ENCODE measurements at regions not wholly inside any gene's neighbourhood (a gene's known extent, or its start where the extent isn't known, plus 50 kb on each side); places are given as distances from the start of the nearest gene placed in this dataset.

DNA sequence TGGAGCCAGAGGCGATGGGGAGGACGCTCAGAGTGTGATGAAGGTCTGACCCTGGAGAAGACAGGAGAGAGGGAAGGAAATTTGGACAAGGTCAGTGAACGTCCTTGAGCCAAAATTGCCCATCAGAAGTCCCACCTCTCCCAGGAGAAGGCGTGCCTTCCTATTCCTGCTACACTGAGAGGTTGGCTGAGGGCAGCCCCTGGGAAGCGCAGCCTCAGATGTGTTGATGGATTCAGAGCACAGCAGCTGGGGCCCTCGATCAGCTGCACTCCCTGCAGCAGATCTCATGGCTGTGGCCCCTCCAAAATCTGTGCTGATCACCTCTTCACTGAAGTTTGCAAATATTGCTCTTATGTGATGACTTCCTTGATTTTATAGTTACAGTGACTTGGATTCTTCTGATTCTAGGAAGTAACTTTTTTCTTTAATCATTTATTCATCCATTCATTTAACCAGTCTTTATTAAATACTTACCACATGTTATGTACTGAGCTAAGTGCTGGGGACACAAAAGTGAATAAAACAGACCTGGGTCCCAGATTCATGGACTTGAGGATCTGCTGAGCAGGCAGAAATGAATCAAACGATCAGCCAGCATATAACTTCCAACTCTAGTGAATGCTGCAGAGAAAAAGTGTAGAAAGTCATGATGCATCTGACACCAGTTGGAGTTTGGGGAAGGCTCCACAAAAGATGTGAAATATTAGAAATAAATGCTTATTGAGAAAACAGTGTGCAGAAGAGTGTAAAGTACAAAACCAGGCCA is 69.6 kb upstream of the ARMC2 start:
- no peak for DNase-seq (ENCODE audit: low spot score)

DNA sequence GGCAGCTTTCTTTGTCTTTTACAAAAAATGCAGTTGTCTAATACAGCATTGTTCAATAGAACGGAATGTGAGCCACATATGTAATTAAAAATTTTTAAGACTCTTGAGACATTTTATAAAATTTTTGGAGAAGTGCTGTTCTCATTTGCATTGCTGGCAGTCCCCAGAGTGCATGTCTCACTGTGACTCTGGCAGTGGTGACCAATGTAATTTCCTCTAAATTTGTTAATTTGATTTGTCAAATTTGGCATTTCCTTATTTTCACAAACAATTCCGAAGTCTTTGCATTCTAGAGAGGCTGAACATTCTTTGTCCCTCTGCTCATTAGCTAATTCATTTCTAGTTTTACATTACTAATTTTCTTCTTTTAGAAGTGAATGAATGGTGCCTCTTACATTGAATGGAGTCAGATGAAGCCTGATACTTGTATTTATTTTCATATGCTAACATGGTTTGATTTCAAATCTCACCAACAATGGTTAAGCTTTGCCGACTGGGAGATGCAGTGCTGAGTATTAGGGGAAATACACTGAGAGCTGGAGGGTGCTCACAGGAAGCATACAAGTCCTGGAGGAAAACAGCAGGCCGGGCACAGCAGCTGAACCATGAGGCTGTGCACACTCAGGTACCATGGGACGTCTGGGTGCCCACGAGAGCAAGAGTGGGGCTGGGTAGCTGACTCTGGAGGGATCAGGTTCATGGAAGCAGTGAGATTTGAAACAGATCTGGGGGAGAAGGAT is 68.5 kb upstream of the ARMC2 start:
- DNase-seq (ENCODE audit: low spot score), result no peak

DNA sequence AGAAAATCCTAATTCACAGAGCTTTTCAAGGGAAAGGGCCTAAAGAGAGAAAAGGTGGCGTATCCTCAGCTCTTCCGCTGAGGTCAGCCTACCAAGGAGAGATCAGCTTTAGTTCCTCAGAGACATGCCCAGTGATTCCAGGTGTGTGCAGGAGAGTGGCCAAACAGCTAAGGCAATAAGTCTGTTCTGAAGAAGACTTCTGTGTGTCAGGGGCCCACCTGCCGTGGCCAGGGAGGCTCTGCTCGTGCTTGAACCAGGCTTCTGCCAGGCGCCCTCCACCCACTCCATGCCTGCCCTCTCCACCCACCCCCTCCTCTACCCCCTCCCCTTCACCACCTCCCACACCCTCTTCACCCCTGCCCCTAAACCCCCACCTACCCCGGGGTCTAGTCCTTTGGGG is 67.4 kb upstream of the ARMC2 start:
- no peak for DNase-seq (ENCODE audit: low spot score)

DNA sequence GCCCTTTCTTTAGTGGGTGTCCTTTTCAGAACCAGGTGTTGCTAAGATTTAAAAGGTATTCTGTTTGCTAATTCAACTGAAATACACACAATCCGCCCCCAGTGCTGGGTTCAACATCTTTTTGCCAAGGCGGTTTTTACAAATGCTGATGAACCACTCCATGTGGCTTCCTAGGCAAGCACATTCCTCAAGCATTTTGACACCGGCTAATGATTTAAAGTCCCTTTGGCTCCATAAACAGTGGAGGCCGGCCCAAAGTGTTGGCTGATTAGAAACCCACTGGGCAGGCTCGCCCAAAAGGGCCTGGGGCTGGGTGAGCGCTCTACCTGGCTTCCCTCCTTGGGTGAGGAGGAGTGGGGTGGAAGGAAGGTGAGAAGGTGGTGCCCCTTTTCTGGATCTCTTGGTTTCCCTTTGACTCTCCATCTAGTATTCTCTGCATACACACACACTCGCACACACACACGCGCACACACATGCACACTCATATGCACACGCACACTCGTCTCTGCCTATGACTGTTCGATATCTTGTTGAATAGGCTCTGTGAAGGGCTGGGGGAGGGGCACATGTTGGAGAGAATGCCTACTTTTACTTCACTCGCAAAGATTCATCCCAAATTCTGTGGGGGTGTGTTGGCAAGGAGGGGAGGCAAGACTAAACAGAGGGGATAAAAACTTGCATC is 66.7 kb upstream of the ARMC2 start:
- DNase-seq (ENCODE audit: low spot score), result no peak

DNA sequence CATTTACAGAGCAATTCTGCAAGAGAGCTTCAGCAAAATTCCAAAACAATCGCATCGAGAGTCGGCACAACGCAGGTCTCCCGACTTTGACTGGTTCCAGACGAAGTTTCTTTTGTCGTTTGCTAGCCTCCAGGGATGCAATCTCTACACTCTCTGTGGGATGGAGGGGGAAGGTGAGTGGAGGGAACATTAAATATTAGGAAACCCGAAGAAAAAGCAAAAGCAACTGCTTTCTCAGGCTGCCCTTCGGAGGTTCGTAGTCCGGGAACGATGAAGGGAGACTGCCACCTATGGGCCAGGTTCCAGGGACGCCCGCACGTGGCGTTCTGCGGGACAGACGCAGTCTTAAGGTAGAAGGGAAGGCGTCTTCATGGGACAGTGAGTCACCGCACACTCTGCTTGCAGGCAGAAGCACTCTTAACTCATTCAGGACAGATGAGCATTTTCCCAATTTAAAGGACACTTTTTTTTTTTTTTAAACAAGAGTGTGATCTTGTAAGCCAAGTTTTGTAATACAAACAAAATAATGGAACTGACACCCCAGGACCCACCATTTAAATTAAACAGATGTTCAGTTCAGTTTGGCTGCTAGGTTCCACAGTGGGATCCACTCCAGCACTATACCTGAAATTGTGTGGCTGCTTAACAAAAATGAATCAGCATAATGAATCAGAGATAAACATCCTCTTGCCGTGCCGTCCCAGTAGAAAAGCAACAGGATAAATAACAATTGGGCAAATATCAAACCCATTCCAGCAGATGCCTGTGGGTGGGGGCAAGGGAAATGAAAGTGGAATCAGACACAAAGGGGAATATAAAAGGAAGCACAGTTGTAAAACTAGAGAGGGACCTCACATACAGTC is 65.8 kb upstream of the ARMC2 start:
- DNase-seq (ENCODE audit: low spot score), result peak; percentile 87

DNA sequence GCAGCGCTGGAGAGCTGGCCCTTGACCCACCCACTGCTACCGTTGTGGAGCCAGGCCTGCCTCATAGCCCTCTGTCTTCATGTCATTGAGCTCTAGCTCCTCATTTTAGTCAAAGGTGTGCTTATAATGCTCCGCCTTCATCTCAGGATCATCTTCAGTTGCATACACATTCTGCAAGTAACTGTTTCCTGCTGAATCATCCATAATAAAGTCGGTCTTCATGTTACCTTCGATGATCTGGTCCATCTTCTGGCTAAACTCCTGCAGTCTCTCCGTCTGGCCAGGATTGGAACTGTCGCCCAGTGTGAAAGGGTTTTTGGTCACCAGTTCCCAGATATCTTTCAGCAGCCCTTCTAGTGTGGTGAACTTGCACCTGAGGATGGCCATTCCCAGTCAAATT is 62.6 kb upstream of the ARMC2 start:
- no peak for DNase-seq (ENCODE audit: low spot score)

DNA sequence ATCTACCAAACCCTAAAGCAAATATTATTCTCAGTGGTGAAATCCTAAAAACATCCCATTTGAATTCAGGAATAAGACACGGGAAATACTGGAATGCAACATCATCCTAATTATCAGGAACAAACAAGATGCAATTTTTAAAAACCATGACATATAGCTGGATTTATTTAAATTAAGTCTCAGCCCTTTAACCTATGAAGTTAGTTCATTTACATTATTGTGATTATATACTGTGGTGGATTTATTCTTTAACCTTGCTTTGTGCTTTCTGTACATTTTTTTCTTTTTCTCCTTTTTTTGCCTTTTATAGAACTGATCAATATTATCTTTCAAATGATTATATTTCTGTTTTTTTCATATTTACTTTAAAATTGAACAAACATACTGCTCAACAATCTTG is 59.8 kb upstream of the ARMC2 start:
- DNase-seq (ENCODE audit: low spot score), result no peak

DNA sequence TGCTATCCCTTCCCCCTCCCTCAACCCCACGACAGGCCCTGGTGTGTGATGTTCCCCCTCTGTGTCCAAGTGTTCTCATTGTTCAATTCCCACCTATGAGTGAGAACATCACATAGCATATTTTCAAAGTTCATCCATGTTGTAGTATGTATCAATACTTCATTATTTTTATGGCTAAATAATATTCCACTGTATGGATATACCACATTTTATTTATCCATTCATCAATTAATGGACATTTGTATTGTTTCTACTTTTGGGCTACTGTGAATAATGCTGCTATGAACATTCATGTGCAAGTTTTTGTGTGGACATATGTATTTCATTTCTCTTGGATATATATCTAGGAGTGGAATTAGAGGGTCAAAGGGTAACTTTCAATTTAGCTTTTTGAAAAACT is 58.7 kb upstream of the ARMC2 start:
- no peak for DNase-seq (ENCODE audit: low spot score)

DNA sequence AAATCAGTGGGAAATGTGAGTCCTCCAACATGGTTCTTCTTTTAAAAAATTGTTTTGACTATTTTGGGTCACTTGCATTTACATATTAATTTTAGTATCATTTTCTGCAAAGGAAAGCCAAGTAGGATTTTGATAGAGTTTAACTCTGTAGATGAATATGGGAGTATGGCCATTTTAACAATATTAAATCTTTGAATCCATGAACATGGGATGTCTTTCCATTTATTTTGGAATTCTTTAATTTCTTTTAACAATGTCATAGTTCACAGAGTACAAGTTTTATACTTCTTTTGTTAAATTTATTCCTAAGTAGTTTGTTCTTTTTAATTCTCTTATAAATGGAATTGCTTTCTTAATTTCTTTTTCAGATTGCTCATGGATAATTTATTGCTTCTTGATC is 56.5 kb upstream of the ARMC2 start:
- no peak for DNase-seq (ENCODE audit: low spot score)

DNA sequence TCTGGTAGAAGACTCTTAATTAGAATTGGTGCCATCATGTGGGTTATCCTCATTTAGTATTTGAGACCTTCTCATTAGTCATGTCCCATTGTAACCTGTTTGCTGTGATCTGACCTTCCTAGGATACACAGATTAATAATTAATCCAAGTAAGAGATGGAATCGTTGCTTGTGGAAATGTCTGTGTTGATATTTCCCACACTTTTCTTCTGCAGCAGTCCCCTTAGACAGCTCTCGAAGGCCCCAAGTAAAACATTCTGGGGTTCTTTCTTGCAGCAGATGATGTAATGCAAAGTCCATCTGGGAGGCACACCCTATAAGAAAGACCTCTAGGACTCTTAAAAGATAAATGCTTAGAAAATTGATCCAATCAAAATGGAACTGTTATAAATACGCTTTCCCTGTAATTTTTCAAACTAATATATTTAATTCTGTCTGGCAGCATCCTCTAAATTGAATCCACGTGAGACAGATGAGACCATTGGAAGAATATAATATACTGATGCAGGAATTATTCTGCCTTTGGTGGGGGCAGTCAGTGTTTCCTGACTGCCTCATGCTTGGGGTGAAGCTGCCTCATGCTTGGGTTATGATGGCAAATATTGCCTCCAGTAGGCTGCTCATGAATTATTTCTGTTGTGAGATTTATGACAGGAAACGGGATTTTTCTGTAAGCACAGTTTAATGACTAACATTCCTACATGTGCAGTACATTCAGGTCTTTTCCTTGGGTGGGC is 54.5 kb upstream of the ARMC2 start:
- DNase-seq (ENCODE audit: low spot score), result no peak

DNA sequence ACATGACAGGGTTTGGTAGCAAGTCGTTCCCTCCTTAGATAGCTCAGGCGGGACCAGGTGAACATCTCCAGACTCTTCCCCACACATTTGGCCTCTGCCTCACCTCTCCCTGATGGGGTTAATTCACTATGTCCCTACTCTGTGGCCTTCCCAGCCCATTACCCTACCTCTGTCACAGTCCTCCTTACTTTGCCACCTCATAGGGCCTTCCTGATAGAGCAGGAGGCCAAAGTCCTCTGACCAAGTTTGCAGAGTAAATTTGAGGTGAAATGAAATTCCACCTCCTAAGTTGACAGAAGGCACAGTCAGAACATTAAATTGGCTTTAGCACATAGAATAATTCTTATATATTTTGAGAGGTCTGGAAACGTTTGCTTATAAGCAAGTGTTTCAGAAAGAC is 53.1 kb upstream of the ARMC2 start:
- DNase-seq (ENCODE audit: low spot score), result no peak

DNA sequence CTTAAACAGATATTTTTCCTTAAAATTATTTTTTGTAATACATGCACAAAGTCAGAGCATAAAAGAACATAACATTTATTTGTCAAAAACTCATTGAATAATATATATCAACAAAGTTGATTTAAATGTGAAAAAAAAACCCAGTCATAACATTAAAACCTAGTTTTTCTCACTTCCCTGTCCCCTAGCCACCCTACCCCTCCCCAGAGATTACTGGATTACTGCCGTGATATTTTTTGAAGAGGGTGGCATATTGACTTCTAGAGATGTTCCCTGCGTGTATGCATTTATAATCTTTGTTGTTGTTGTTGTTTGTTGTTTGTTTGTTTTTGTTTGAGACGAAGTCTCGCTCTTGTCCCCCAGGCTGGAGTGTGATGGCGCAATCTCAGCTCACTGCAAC is 52.4 kb upstream of the ARMC2 start:
- DNase-seq (ENCODE audit: low spot score), result no peak

DNA sequence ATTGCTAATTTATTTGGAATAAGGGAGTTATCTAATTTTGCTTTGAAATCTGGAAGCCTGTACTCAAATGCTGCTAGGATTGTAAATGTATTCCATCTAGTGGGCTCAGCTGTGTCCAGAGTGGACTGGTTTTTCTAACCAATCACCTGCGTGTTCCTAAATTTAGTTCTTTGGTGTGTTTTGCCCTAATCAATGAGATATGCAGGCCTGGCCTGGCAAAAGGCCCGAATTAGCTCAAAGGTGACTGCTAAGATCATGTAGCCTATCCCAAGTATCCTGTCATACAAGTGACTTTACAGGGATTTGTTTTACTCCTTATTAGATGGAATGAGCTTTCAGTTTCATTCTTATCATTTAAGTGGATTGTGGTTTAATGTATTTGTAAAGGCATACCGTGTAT is 51.3 kb upstream of the ARMC2 start:
- DNase-seq (ENCODE audit: low spot score), result no peak

DNA sequence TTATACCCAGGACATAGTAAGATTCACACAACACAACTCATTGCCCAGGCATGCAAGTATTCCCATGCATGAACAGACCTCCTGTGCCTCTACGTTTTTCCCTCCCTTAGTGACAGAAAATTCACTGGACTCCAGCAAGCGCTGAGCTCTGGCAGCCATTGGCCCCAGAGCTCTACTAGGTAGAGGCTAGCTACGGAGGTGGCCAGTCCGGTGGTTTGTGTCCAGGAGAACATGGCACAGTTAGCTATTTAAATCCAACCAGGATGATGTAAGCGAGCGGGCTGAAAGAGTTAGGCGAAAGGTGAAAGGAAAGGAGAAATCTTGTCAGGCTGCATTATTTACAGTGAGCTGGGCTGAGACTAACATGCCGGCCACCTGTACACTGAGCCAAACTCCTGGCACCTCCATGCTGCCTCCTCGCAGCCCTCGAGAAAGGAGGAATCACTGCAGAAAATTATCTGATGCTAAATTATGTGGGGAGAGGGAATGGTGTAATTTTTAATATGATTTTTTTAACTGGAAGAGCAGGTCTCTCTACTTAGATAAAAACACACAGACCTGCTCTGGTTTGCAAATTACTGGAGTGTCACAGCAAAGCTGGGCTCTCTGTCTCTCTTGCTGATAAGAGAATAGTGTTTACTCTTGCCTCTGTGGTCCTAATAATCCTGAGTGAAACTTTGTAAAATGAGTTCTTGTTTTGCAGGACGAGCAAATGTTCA is 50.1 kb upstream of the ARMC2 start:
- DNase-seq (ENCODE audit: low spot score), result no peak
